ENCODE measurements at regions not wholly inside any gene's neighbourhood (a gene's known extent, or its start where the extent isn't known, plus 50 kb on each side); places are given as distances from the start of the nearest gene placed in this dataset.

DNA sequence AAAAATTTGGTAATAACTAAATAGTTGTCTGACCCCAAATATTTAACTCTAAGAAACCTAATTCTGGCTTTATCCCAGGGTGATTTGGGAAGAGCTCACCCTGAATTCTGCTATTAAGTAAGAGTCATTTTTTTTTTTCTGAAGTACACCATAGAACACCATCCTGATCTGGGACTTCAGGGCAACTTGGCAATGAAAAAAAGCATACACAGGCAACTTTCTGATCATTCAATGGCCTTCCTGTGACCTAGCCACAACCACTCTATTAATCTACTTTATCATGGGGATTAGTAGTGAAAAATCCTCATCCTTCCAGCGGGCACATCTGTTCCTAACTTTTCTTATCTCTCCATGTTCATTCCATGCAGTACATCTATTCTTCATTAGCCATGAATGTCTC lies 333.2 kb upstream of the MAD2L1 start:
- Histone ChIP-seq H3K36me3 (ENCODE audit: control insufficient read depth in 3 of 3, insufficient read depth in 2 of 3, low read depth in 1 of 3, low read length in 3 of 3) (no peaks in the 10 kb centered on the region), H3K4me1 (ENCODE audit: control insufficient read depth in 3 of 3, insufficient read depth in 2 of 3, low read depth in 1 of 3, low read length in 2 of 3) (no peaks in the 10 kb centered on the region), H3K9me3 (ENCODE audit: control insufficient read depth in 2 of 2, insufficient read depth in 1 of 2, low read depth in 1 of 2, low read length in 1 of 2) (no peaks in the 10 kb centered on the region), H3K4me3 (ENCODE audit: low read depth in 1 of 3, low read length in 3 of 3) (no peak overlapping the region), H3K27me3 (ENCODE audit: control insufficient read depth in 3 of 3, insufficient read depth in 3 of 3, low read length in 3 of 3) (no peaks in the 10 kb centered on the region), H3K27ac (ENCODE audit: low read depth in 1 of 3, low read length in 2 of 3) (no peak overlapping the region)
- FAIRE-seq (no peak), DNase-seq (no peak)
- WGBS, 3 donors = 61 to 78% (median 69%) methylated on average over 1 of the region's 1 CpG

DNA sequence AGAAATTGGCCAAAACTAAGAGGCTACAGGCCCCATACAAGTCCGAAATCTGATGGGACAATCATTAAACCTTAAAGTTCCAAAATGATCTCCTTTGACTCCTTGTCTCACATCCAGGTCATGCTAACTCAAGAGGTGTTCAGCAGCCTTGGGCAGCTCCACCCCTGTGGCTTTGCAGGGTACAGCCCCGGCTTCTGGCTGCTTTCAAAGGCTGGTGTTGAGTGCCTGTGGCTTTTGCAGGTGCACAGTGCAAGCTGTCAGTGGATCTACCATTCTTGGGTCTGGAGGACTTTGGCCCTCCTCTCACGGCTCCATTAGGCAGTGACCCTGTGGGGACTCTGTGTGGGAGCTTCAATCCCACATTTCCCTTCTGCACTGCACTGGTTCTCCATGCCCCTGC lies 329.1 kb upstream of the MAD2L1 start:
- Histone ChIP-seq H3K36me3 (ENCODE audit: control insufficient read depth in 3 of 3, insufficient read depth in 2 of 3, low read depth in 1 of 3, low read length in 3 of 3) (no peaks in the 10 kb centered on the region), H3K4me3 (ENCODE audit: low read depth in 1 of 3, low read length in 3 of 3) (no peak overlapping the region), H3K27ac (ENCODE audit: low read depth in 1 of 3, low read length in 2 of 3) (no peak overlapping the region), H3K9me3 (ENCODE audit: control insufficient read depth in 2 of 2, insufficient read depth in 1 of 2, low read depth in 1 of 2, low read length in 1 of 2) (no peaks in the 10 kb centered on the region), H3K27me3 (ENCODE audit: control insufficient read depth in 3 of 3, insufficient read depth in 3 of 3, low read length in 3 of 3) (no peaks in the 10 kb centered on the region), H3K4me1 (ENCODE audit: control insufficient read depth in 3 of 3, insufficient read depth in 2 of 3, low read depth in 1 of 3, low read length in 2 of 3) (no peaks in the 10 kb centered on the region)
- 50 to 68% (median 65%) methylated on average over 3 of the region's 3 CpGs for WGBS, 3 donors
- no peak for FAIRE-seq
- no peak for DNase-seq

GRCh38 chr4:120355881-120356280 lies 289.2 kb upstream of the MAD2L1 start:
- no peak for DNase-seq
- Histone ChIP-seq H3K9me3 (ENCODE audit: control insufficient read depth in 2 of 2, insufficient read depth in 1 of 2, low read depth in 1 of 2, low read length in 1 of 2) (no peaks in the 10 kb centered on the region), H3K4me3 (ENCODE audit: low read depth in 1 of 3, low read length in 3 of 3) (no peak overlapping the region), H3K27ac (ENCODE audit: low read depth in 1 of 3, low read length in 2 of 3) (no peak overlapping the region), H3K36me3 (ENCODE audit: control insufficient read depth in 3 of 3, insufficient read depth in 2 of 3, low read depth in 1 of 3, low read length in 3 of 3) (no peaks in the 10 kb centered on the region), H3K27me3 (ENCODE audit: control insufficient read depth in 3 of 3, insufficient read depth in 3 of 3, low read length in 3 of 3) (no peaks in the 10 kb centered on the region), H3K4me1 (ENCODE audit: control insufficient read depth in 3 of 3, insufficient read depth in 2 of 3, low read depth in 1 of 3, low read length in 2 of 3) (no peaks in the 10 kb centered on the region)
- FAIRE-seq = no peak

DNA sequence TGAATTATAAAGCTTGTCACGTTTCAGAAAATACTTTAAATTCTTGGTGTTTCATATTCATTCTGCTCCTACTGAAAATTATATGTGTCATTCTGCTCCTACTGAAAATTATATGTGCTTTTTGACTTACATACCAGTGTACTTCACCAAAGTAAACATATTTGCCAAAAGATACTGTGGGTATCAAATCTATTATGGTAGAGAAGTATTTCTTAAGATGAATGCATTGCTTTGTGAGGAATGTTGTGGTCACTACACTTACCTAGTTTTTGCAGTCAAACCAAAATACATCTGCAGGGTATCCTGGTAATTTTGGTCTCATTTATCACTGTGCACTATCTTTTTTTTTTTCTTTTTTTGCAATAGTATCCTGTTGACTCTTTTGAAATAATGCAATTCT lies 287.7 kb upstream of the MAD2L1 start:
- FAIRE-seq (no peak), DNase-seq (no peak)
- Histone ChIP-seq H3K27me3 (ENCODE audit: control insufficient read depth in 3 of 3, insufficient read depth in 3 of 3, low read length in 3 of 3) (no peaks in the 10 kb centered on the region), H3K4me3 (ENCODE audit: low read depth in 1 of 3, low read length in 3 of 3) (no peak overlapping the region), H3K36me3 (ENCODE audit: control insufficient read depth in 3 of 3, insufficient read depth in 2 of 3, low read depth in 1 of 3, low read length in 3 of 3) (no peaks in the 10 kb centered on the region), H3K27ac (ENCODE audit: low read depth in 1 of 3, low read length in 2 of 3) (no peak overlapping the region), H3K4me1 (ENCODE audit: control insufficient read depth in 3 of 3, insufficient read depth in 2 of 3, low read depth in 1 of 3, low read length in 2 of 3) (no peaks in the 10 kb centered on the region), H3K9me3 (ENCODE audit: control insufficient read depth in 2 of 2, insufficient read depth in 1 of 2, low read depth in 1 of 2, low read length in 1 of 2) (no peaks in the 10 kb centered on the region)
- WGBS, 3 donors = 57 to 65% (median 62%) methylated on average over 1 of the region's 1 CpG

GRCh38 chr4:120353235-120353634 lies 286.6 kb upstream of the MAD2L1 start:
- Histone ChIP-seq H3K27ac (ENCODE audit: low read depth in 1 of 3, low read length in 2 of 3) (no peak overlapping the region), H3K4me1 (ENCODE audit: control insufficient read depth in 3 of 3, insufficient read depth in 2 of 3, low read depth in 1 of 3, low read length in 2 of 3) (no peaks in the 10 kb centered on the region), H3K9me3 (ENCODE audit: control insufficient read depth in 2 of 2, insufficient read depth in 1 of 2, low read depth in 1 of 2, low read length in 1 of 2) (no peaks in the 10 kb centered on the region), H3K36me3 (ENCODE audit: control insufficient read depth in 3 of 3, insufficient read depth in 2 of 3, low read depth in 1 of 3, low read length in 3 of 3) (no peaks in the 10 kb centered on the region), H3K27me3 (ENCODE audit: control insufficient read depth in 3 of 3, insufficient read depth in 3 of 3, low read length in 3 of 3) (no peaks in the 10 kb centered on the region), H3K4me3 (ENCODE audit: low read depth in 1 of 3, low read length in 3 of 3) (no peak overlapping the region)
- WGBS, 3 donors = 73 to 81% (median 75%) methylated on average over 6 of the region's 6 CpGs
- FAIRE-seq = no peak
- DNase-seq = no peak

DNA sequence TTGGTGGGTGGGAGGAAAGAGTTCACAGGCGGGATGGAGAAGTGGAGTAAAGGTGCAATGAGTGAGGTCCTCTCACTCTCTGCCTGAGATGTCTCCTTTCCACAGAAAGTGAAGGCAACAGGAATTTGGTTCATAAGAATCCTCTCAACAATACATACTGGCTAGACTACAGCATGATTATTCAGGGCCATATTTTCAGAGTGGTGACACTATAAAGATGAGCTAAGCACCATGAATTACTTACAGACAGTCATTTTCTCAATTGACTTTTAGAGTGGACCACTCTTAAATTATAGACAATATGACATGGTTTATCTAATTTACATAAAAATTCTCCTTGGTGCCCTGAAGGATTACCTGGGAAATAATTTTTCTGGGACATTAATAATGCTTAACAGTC lies 286.1 kb upstream of the MAD2L1 start:
- no peaks in the 10 kb centered on the region for H3K9me3 ChIP-seq (ENCODE audit: control insufficient read depth in 2 of 2, insufficient read depth in 1 of 2, low read depth in 1 of 2, low read length in 1 of 2)
- no peaks in the 10 kb centered on the region for H3K4me1 ChIP-seq (ENCODE audit: control insufficient read depth in 3 of 3, insufficient read depth in 2 of 3, low read depth in 1 of 3, low read length in 2 of 3)
- H3K4me3 ChIP-seq (ENCODE audit: low read depth in 1 of 3, low read length in 3 of 3) = no peak overlapping the region
- WGBS, 3 donors = 81 to 90% (median 88%) methylated on average over 1 of the region's 1 CpG
- no peaks in the 10 kb centered on the region for H3K27me3 ChIP-seq (ENCODE audit: control insufficient read depth in 3 of 3, insufficient read depth in 3 of 3, low read length in 3 of 3)
- H3K36me3 ChIP-seq (ENCODE audit: control insufficient read depth in 3 of 3, insufficient read depth in 2 of 3, low read depth in 1 of 3, low read length in 3 of 3) = no peaks in the 10 kb centered on the region
- FAIRE-seq = no peak
- H3K27ac ChIP-seq (ENCODE audit: low read depth in 1 of 3, low read length in 2 of 3) = no peak overlapping the region
- no peak for DNase-seq

GRCh38 chr4:120348948-120349347 lies 282.3 kb upstream of the MAD2L1 start:
- no peaks in the 10 kb centered on the region for H3K27me3 ChIP-seq (ENCODE audit: control insufficient read depth in 3 of 3, insufficient read depth in 3 of 3, low read length in 3 of 3)
- no peak overlapping the region for H3K27ac ChIP-seq (ENCODE audit: low read depth in 1 of 3, low read length in 2 of 3)
- no peak for DNase-seq
- H3K4me1 ChIP-seq (ENCODE audit: control insufficient read depth in 3 of 3, insufficient read depth in 2 of 3, low read depth in 1 of 3, low read length in 2 of 3) = no peaks in the 10 kb centered on the region
- no peak overlapping the region for H3K4me3 ChIP-seq (ENCODE audit: low read depth in 1 of 3, low read length in 3 of 3)
- H3K36me3 ChIP-seq (ENCODE audit: control insufficient read depth in 3 of 3, insufficient read depth in 2 of 3, low read depth in 1 of 3, low read length in 3 of 3) = no peaks in the 10 kb centered on the region
- H3K9me3 ChIP-seq (ENCODE audit: control insufficient read depth in 2 of 2, insufficient read depth in 1 of 2, low read depth in 1 of 2, low read length in 1 of 2) = no peaks in the 10 kb centered on the region
- no peak for FAIRE-seq
- WGBS, 3 donors = 88 to 93% (median 91%) methylated on average over 1 of the region's 1 CpG

GRCh38 chr4:120348521-120348920 lies 281.9 kb upstream of the MAD2L1 start:
- no peaks in the 10 kb centered on the region for H3K9me3 ChIP-seq (ENCODE audit: control insufficient read depth in 2 of 2, insufficient read depth in 1 of 2, low read depth in 1 of 2, low read length in 1 of 2)
- no peak for DNase-seq
- H3K4me3 ChIP-seq (ENCODE audit: low read depth in 1 of 3, low read length in 3 of 3) = no peak overlapping the region
- no peaks in the 10 kb centered on the region for H3K27me3 ChIP-seq (ENCODE audit: control insufficient read depth in 3 of 3, insufficient read depth in 3 of 3, low read length in 3 of 3)
- FAIRE-seq = no peak
- H3K36me3 ChIP-seq (ENCODE audit: control insufficient read depth in 3 of 3, insufficient read depth in 2 of 3, low read depth in 1 of 3, low read length in 3 of 3) = no peaks in the 10 kb centered on the region
- no peaks in the 10 kb centered on the region for H3K4me1 ChIP-seq (ENCODE audit: control insufficient read depth in 3 of 3, insufficient read depth in 2 of 3, low read depth in 1 of 3, low read length in 2 of 3)
- 28 to 40% (median 31%) methylated on average over 2 of the region's 2 CpGs for WGBS, 3 donors
- H3K27ac ChIP-seq (ENCODE audit: low read depth in 1 of 3, low read length in 2 of 3) = no peak overlapping the region

DNA sequence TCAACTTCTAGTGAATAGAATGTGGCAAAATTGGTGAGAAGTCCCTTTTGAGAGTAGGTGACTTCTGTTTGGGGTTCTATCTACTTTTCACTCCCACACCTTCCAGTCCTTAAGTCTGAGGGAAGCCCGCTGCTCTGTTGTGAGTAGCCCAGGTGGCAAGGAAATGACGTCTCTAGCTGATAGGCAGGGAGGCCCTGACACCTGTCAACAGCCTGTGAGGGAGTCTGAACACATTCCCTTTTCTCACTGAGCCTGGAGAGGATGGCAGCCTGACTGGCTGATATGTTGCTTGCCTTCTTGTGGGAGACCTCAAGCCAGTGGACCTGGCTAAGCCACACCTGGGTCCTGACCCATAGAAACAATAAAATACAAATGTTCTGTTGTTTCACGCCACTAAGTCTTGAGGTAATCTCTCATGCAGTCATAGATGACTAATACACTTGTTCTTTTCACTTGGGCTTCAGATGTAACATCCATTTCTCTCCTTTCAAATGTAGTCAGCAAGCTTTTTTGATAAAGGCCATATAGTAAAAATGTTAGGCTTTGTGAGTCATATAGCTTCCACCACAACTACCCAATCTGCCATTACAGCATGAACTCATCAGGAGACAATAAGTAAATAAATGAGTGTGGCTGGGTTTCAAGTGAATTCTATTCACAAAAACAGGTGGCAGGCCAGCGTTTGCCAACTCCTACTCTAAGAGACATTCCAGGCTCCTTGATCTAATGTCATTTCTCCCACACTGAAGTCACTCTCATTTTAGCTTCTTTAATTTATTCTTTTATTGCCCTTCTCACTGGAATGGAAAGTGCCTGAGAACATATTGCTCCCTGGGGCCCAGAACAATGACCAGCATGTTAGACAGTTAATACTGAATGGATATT lies 265.1 kb upstream of the MAD2L1 start:
- H3K27ac ChIP-seq (ENCODE audit: low read depth in 1 of 3, low read length in 2 of 3) = no peak overlapping the region
- DNase-seq (no peak), FAIRE-seq (no peak)
- H3K4me1 ChIP-seq (ENCODE audit: control insufficient read depth in 3 of 3, insufficient read depth in 2 of 3, low read depth in 1 of 3, low read length in 2 of 3) = no peaks in the 10 kb centered on the region
- H3K9me3 ChIP-seq (ENCODE audit: control insufficient read depth in 2 of 2, insufficient read depth in 1 of 2, low read depth in 1 of 2, low read length in 1 of 2) = no peaks in the 10 kb centered on the region
- no peaks in the 10 kb centered on the region for H3K27me3 ChIP-seq (ENCODE audit: control insufficient read depth in 3 of 3, insufficient read depth in 3 of 3, low read length in 3 of 3)
- WGBS, 3 donors = 46 to 55% (median 53%) methylated on average over 4 of the region's 4 CpGs
- H3K4me3 ChIP-seq (ENCODE audit: low read depth in 1 of 3, low read length in 3 of 3) = no peak overlapping the region
- no peaks in the 10 kb centered on the region for H3K36me3 ChIP-seq (ENCODE audit: control insufficient read depth in 3 of 3, insufficient read depth in 2 of 3, low read depth in 1 of 3, low read length in 3 of 3)
